Endothelial cell (in vitro differentiated cells): ENCODE measurements at regions not wholly inside any gene's neighbourhood (a gene's known extent, or its start where the extent isn't known, plus 50 kb on each side); places are given as distances from the start of the nearest gene placed in this dataset.

Experiments used
- DNase-seq: peaks from one replicate; pipeline ENCODE4 v3.0.0; 2021; ENCODE audit warnings: low spot score
- H3K27ac Mint-ChIP-seq: one replicate; pipeline ENCODE4 v1.8.0; 2021; ENCODE audit warnings: mixed read lengths, inconsistent platforms; ENCODE audit not compliant: unreplicated experiment
- H3K27me3 Mint-ChIP-seq: one replicate; pipeline ENCODE4 v1.8.0; 2021; ENCODE audit warnings: mild to moderate bottlenecking, moderate library complexity, mixed read lengths, inconsistent platforms; ENCODE audit not compliant: unreplicated experiment
- H3K36me3 Mint-ChIP-seq: one replicate; pipeline ENCODE4 v1.8.0; 2021; ENCODE audit warnings: mild to moderate bottlenecking, low read depth, mixed read lengths, inconsistent platforms; ENCODE audit not compliant: unreplicated experiment
- H3K4me1 Mint-ChIP-seq: one replicate; pipeline ENCODE4 v1.8.0; 2021; ENCODE audit warnings: mild to moderate bottlenecking, mixed read lengths, inconsistent platforms; ENCODE audit not compliant: unreplicated experiment
- H3K4me3 Mint-ChIP-seq: one replicate; pipeline ENCODE4 v1.8.0; 2021; ENCODE audit warnings: mild to moderate bottlenecking, mixed read lengths, inconsistent platforms; ENCODE audit not compliant: unreplicated experiment
- H3K9me3 Mint-ChIP-seq: one replicate; pipeline ENCODE4 v1.8.0; 2021; ENCODE audit warnings: mixed read lengths, inconsistent platforms; ENCODE audit not compliant: unreplicated experiment
- TF ChIP-seq, protein P1 (sequence below): fragments of 200-600 bp; sonication (generic); IDR thresholded peaks from one replicate; pipeline ENCODE4 v1.5.0; 2021; ENCODE audit warnings: antibody characterized with exemption; ENCODE audit not compliant: unreplicated experiment

DNA sequence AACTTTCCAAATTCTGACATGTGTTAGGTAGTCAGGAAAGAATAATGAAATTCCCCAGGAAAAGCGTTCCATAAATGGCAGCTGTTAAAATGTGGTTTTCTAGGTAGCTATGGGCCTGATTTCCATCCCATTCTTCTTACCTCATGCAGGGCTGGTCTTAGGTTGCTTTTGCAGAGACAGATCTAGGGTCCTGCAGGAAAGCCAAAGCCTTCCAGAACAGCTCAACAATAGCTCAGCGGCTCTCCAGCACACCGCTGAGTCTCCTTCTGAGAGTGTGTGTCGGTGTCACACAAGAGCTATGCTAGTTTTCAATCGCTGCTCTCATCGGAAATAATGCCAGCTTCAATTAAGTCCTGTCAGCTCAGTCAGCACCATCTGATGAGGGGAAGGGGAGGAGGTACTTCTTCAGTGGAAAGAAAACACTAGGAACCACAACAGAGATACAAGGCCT lies 106.7 kb downstream of the TMEM30B start:
- no peak for DNase-seq
- TF ChIP-seq, protein P1, sequence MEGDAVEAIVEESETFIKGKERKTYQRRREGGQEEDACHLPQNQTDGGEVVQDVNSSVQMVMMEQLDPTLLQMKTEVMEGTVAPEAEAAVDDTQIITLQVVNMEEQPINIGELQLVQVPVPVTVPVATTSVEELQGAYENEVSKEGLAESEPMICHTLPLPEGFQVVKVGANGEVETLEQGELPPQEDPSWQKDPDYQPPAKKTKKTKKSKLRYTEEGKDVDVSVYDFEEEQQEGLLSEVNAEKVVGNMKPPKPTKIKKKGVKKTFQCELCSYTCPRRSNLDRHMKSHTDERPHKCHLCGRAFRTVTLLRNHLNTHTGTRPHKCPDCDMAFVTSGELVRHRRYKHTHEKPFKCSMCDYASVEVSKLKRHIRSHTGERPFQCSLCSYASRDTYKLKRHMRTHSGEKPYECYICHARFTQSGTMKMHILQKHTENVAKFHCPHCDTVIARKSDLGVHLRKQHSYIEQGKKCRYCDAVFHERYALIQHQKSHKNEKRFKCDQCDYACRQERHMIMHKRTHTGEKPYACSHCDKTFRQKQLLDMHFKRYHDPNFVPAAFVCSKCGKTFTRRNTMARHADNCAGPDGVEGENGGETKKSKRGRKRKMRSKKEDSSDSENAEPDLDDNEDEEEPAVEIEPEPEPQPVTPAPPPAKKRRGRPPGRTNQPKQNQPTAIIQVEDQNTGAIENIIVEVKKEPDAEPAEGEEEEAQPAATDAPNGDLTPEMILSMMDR: no peak
- Mint-ChIP-seq H3K4me1 (peaks cover 11% of the 10 kb centered on the region), H3K27me3 (no peaks in the 10 kb centered on the region), H3K9me3 (no peaks in the 10 kb centered on the region), H3K4me3 (no peak overlapping the region), H3K36me3 (peaks cover 6% of the 10 kb centered on the region), H3K27ac (no peak overlapping the region)

DNA sequence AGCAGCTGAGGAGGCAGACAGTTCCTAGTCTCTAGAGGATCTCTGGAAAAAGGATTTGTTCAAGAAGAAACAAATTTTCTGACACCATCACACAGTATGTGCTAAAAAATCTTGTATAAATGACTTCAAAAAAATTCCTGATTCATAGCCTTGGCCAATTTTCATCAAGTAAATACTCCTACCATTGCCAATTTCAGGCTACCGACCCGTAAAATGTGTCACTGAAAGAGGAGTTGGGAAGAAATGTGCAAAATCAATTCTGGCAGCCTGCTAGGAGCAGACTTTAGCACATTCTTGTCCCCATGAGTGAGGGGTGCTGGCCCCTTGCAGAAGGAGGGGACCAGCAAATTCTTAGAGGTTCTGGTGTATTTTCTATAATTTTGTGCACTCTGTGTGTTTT lies 109.4 kb downstream of the TMEM30B start:
- Mint-ChIP-seq H3K27me3 (no peaks in the 10 kb centered on the region), H3K36me3 (peaks cover 6% of the 10 kb centered on the region), H3K4me3 (no peak overlapping the region), H3K4me1 (peaks cover 8% of the 10 kb centered on the region), H3K9me3 (no peaks in the 10 kb centered on the region), H3K27ac (no peak overlapping the region)
- TF ChIP-seq, protein P1: no peak
- DNase-seq: no peak

DNA sequence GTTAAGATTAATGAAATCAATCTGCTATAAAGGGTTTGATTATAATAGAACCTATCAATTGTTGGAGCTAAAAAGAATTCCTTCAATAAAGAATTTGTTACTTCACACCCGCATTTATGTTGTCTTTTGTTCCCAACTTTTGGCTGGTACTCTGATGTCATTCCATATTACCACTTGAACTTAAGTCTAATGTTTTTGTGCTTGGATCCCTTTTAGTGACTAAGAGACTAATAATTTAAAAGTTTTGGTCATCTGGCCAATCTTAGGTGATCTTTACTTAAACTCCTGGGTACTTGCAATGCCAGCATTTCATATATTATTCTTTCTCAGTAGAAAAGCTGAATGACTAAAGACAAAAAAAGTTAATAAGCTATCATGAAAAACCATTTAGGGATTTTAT lies 113.0 kb downstream of the TMEM30B start:
- Mint-ChIP-seq H3K27ac (no peak overlapping the region), H3K4me3 (no peak overlapping the region), H3K36me3 (peaks cover 6% of the 10 kb centered on the region), H3K4me1 (no peaks in the 10 kb centered on the region), H3K9me3 (no peaks in the 10 kb centered on the region), H3K27me3 (no peaks in the 10 kb centered on the region)
- no peak for DNase-seq
- TF ChIP-seq, protein P1: no peak

DNA sequence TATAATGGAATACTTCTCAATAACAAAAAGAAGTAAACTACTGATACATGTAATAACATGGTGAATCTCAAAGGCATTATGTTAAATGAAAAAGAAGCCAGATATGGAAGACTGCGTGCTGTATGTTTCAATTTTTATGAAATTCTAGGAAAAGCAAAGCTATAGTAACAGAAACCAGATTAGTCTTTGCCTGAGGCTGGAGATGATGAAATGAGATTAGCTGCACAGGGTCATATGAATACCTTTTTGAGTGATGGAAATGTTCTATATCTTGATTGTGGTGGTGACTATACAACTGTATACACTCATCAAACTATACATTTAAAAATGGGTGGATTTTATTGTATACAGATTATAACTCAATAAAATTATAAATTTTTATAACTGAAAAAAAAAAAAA lies 113.5 kb downstream of the TMEM30B start:
- Mint-ChIP-seq H3K4me1 (no peaks in the 10 kb centered on the region), H3K4me3 (no peak overlapping the region), H3K27me3 (no peaks in the 10 kb centered on the region), H3K27ac (no peak overlapping the region), H3K36me3 (peaks cover 3% of the 10 kb centered on the region), H3K9me3 (no peaks in the 10 kb centered on the region)
- TF ChIP-seq, protein P1: no peak
- no peak for DNase-seq

DNA sequence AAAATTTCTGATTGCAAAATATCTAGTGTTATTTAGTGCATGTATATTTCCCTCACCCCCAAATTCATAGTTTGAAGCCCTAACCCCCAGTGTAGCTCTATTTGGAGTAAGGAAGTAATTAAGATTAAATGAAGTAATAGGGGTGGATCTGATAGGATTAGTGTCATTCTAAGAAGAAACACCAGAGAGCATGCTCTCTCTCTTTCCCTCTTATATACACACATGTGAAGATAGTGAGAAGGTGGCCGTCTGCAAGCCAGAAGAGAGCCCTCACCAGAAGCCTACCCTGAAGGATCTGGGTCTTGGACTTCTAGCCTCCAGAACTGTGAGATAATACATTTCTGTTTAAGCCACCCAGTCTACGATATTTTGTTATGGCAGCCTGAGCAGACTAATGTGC lies 120.3 kb downstream of the TMEM30B start:
- H3K27me3 Mint-ChIP-seq: no peaks in the 10 kb centered on the region
- H3K4me3 Mint-ChIP-seq: no peak overlapping the region
- TF ChIP-seq, protein P1: no peak
- H3K36me3 Mint-ChIP-seq: no peaks in the 10 kb centered on the region
- H3K9me3 Mint-ChIP-seq: no peaks in the 10 kb centered on the region
- no peaks in the 10 kb centered on the region for H3K4me1 Mint-ChIP-seq
- H3K27ac Mint-ChIP-seq: no peak overlapping the region
- DNase-seq: no peak
